OCI-LY7 (cell line): ENCODE measurements at regions not wholly inside any gene's neighbourhood (a gene's known extent, or its start where the extent isn't known, plus 50 kb on each side); places are given as distances from the start of the nearest gene placed in this dataset.
"Not testable (repeated sequence)": the region's sequence is repeated elsewhere in the genome, so short reads cannot be mapped to it uniquely, and the experiment has no call there.

ENCODE experiments used
- BruUV-seq: library from RNA; stranded (reverse); fragments of 400-500 nt; replicated peaks from 2 replicates; lab custom pipeline; 2021; lab: Mats Ljungman, UMichigan
- CTCF ChIA-PET: fragments of 300-600 bp; sonication (Branson Sonifier 250); formaldehyde crosslinking; loops from one replicate; lab custom pipeline; 2022; ENCODE audit warnings: antibody characterized with exemption; ENCODE audit not compliant: unreplicated experiment; lab: Charles Lee
- POLR2A ChIA-PET: fragments of 300-600 bp; sonication (Branson Sonifier 250); formaldehyde crosslinking; loops from one replicate; lab custom pipeline; 2022; ENCODE audit warnings: antibody characterized with exemption; lab: Charles Lee
- DNase-seq: peaks from one replicate; pipeline ENCODE4 v3.0.0-alpha.2; 2015; ENCODE audit warnings: low spot score
- H2AFZ ChIP-seq: fragments of 200-600 bp; sonication (generic), shearing (Covaris generic); 2 replicates; pipeline ENCODE4 v1.6.1; 2014; ENCODE audit warnings: mild to moderate bottlenecking, antibody characterized with exemption, low read length, moderate library complexity
- H3K27ac ChIP-seq: fragments of 200-600 bp; sonication (generic); 2 replicates; pipeline ENCODE4 v1.5.1; 2014; ENCODE audit warnings: mixed run types, low read depth, mild to moderate bottlenecking, moderate library complexity, low read length, inconsistent platforms; ENCODE audit not compliant: poor library complexity, severe bottlenecking
- H3K36me3 ChIP-seq: fragments of 200-600 bp; sonication (generic); 2 replicates; pipeline ENCODE4 v1.6.1; 2014; ENCODE audit warnings: mild to moderate bottlenecking, antibody characterized with exemption, low read length, moderate library complexity, mixed read lengths; ENCODE audit not compliant: insufficient read depth
- H3K4me1 ChIP-seq: fragments of 200-600 bp; sonication (generic); 2 replicates; pipeline ENCODE4 v1.5.1; 2014; ENCODE audit warnings: mild to moderate bottlenecking, low read length; ENCODE audit not compliant: insufficient read depth, poor library complexity, severe bottlenecking
- H3K4me2 ChIP-seq: fragments of 200-600 bp; sonication (generic); 2 replicates; pipeline ENCODE4 v1.6.1; 2014; ENCODE audit warnings: mild to moderate bottlenecking, low read length
- H3K4me3 ChIP-seq: fragments of 200-600 bp; sonication (generic); 2 replicates; pipeline ENCODE4 v1.5.1; 2014; ENCODE audit warnings: mild to moderate bottlenecking, low read depth, low read length; ENCODE audit not compliant: poor library complexity, severe bottlenecking
- H3K79me2 ChIP-seq: fragments of 200-600 bp; sonication (generic); 2 replicates; pipeline ENCODE4 v1.6.1; 2016; ENCODE audit warnings: low read depth, mild to moderate bottlenecking, low read length, moderate library complexity, mixed read lengths; ENCODE audit not compliant: insufficient read depth
- H3K9me2 ChIP-seq: fragments of 200-600 bp; sonication (generic); 2 replicates; pipeline ENCODE4 v1.6.1; 2016; ENCODE audit warnings: mild to moderate bottlenecking, low read length, mixed read lengths; ENCODE audit not compliant: insufficient read depth
- H3K9me3 ChIP-seq: fragments of 200-600 bp; sonication (generic); 2 replicates; pipeline ENCODE4 v1.6.1; 2014; ENCODE audit warnings: mild to moderate bottlenecking, mixed run types, low read length, mixed read lengths
- H4K20me1 ChIP-seq: fragments of 200-600 bp; sonication (generic); 2 replicates; pipeline ENCODE4 v1.6.1; 2014; ENCODE audit warnings: mild to moderate bottlenecking, antibody characterized with exemption, low read length, moderate library complexity, mixed read lengths; ENCODE audit not compliant: insufficient read depth
- EZH2phosphoT487 ChIP-seq: fragments of 200-600 bp; sonication (generic); IDR thresholded peaks from 2 replicates; pipeline ENCODE4 v1.6.1; 2018; ENCODE audit warnings: low read depth, borderline replicate concordance, mild to moderate bottlenecking, mixed run types, antibody characterized with exemption, low read length, moderate library complexity, mixed read lengths
- intact Hi-C: fragments of 100-400 bp; cut with micrococcal nuclease; formaldehyde crosslinking; loops from one replicate; pipeline ENCODE4 v1.10.0; 2022; ENCODE audit not compliant: unreplicated experiment
- TF ChIP-seq, protein P1 (sequence below): fragments of 200-600 bp; sonication (generic); conservative IDR thresholded peaks from 2 replicates; pipeline ENCODE4 v1.5.1; 2014; ENCODE audit warnings: mild to moderate bottlenecking, antibody characterized with exemption, low read length, moderate library complexity, mixed read lengths

DNA sequence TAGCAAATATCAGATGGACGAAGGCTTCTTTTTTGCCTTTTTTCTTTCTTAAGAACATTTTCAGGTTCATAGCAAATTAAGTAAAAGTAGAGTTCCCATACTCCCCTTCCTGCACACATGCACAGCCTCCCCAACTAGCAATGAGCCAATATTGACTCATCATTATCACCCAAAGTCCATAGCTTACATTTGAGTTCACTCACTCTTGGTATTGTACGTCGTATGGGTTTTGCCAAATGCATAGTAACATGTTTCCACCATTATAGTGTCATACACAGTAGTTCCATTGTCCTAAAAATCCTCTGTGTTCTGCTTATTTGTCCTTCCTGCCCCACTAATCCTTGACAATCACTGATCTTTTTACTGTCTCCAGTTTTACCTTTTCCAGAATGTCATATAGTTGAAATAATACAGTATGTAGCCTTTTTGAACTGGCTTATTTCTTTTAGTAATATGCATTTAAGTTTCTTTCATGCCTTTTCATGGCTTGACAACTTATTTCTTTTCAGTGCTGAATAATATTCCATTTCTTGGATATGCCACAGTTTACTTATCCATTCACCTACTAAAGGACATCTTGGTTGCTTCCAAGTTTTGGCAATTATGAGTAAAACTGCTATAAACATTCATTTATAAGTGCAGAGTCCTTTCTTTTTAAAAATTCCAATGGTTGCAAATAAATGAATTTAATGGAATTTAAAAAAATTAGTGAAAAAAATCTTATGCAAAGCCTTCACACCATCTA lies 242.1 kb downstream of the ISL1 start:
- CTCF ChIA-PET, result no interaction called here
- intact Hi-C loops, result no loop called here
- no peaks in the 10 kb centered on the region for H3K4me1 ChIP-seq
- no peak for DNase-seq
- no TSS peak for BruUV-seq
- no peak overlapping the region for H3K27ac ChIP-seq
- no peak overlapping the region for H3K4me3 ChIP-seq
- H2AFZ ChIP-seq, result no peak overlapping the region
- H3K9me2 ChIP-seq, result no peaks in the 10 kb centered on the region
- H3K36me3 ChIP-seq, result no peaks in the 10 kb centered on the region
- POLR2A ChIA-PET, result no interaction called here
- no peak overlapping the region for H3K4me2 ChIP-seq
- no peak for TF ChIP-seq EZH2phosphoT487
- TF ChIP-seq, protein P1, sequence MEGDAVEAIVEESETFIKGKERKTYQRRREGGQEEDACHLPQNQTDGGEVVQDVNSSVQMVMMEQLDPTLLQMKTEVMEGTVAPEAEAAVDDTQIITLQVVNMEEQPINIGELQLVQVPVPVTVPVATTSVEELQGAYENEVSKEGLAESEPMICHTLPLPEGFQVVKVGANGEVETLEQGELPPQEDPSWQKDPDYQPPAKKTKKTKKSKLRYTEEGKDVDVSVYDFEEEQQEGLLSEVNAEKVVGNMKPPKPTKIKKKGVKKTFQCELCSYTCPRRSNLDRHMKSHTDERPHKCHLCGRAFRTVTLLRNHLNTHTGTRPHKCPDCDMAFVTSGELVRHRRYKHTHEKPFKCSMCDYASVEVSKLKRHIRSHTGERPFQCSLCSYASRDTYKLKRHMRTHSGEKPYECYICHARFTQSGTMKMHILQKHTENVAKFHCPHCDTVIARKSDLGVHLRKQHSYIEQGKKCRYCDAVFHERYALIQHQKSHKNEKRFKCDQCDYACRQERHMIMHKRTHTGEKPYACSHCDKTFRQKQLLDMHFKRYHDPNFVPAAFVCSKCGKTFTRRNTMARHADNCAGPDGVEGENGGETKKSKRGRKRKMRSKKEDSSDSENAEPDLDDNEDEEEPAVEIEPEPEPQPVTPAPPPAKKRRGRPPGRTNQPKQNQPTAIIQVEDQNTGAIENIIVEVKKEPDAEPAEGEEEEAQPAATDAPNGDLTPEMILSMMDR, result no peak
- H4K20me1 ChIP-seq, result no peaks in the 10 kb centered on the region
- H3K79me2 ChIP-seq, result no peaks in the 10 kb centered on the region
- H3K9me3 ChIP-seq, result no peaks in the 10 kb centered on the region

DNA sequence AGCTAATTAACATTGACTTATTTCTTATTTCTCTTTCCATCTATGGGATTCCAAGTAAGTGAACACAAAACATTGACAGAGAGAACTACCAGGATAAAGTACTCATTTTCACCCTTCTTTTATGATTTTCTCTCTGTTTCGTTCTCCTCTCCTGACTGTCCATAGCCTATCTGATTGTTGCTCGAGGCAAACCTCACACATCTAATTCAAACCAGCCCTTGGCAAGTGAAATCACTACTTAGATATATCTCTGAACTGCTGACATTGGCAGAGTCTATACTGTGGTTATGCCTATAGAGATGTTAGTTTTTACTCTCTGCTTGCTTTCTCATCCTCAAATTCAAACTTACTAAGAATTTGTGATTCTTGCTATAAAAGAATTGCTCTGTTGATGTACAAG lies 248.8 kb downstream of the ISL1 start:
- no peaks in the 10 kb centered on the region for H3K4me1 ChIP-seq
- no peaks in the 10 kb centered on the region for H4K20me1 ChIP-seq
- DNase-seq, result no peak
- H3K4me2 ChIP-seq, result no peak overlapping the region
- CTCF ChIA-PET, result no interaction called here
- POLR2A ChIA-PET, result interaction anchor here (0.5 kb wide), 1 partner anchor 1849 kb away, joined by 5 read pairs; no protein-coding TSS in a partner anchor
- H3K79me2 ChIP-seq, result no peaks in the 10 kb centered on the region
- no peak overlapping the region for H2AFZ ChIP-seq
- intact Hi-C loops, result no loop called here
- no peak overlapping the region for H3K27ac ChIP-seq
- BruUV-seq, result no TSS peak
- H3K9me3 ChIP-seq, result no peaks in the 10 kb centered on the region
- no peaks in the 10 kb centered on the region for H3K9me2 ChIP-seq
- H3K36me3 ChIP-seq, result no peaks in the 10 kb centered on the region
- TF ChIP-seq, protein P1, result no peak
- no peak for TF ChIP-seq EZH2phosphoT487
- H3K4me3 ChIP-seq, result no peak overlapping the region

DNA sequence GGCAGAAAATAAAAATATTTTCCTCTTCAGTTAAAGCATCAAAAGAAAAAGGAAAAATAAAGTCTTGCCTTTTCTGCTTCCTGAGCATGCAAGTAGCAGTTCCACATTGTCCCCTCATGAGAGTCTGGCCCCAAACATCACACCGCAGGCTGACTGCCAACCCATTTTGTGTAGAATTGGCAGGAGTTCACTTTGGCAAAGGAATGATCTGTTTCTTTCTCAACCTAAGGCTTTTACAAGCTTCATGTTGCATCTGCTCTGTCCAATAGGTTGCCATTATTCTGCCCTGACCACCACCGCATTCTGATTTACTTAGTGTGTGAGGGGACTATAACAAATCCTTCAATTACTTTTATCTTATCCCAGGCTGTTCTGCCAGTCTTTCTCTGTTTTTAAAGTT lies 249.5 kb downstream of the ISL1 start:
- H3K4me2 ChIP-seq, result no peak overlapping the region
- H3K9me3 ChIP-seq, result no peaks in the 10 kb centered on the region
- no TSS peak for BruUV-seq
- H3K27ac ChIP-seq, result no peak overlapping the region
- no peaks in the 10 kb centered on the region for H3K4me1 ChIP-seq
- intact Hi-C loops, result no loop called here
- TF ChIP-seq, protein P1, result no peak
- TF ChIP-seq EZH2phosphoT487, result no peak
- ChIA-PET CTCF (no interaction called here), POLR2A (no interaction called here)
- H2AFZ ChIP-seq, result no peak overlapping the region
- H3K4me3 ChIP-seq, result no peak overlapping the region
- no peaks in the 10 kb centered on the region for H3K36me3 ChIP-seq
- H3K9me2 ChIP-seq, result no peaks in the 10 kb centered on the region
- H4K20me1 ChIP-seq, result no peaks in the 10 kb centered on the region
- DNase-seq, result no peak
- H3K79me2 ChIP-seq, result no peaks in the 10 kb centered on the region

DNA sequence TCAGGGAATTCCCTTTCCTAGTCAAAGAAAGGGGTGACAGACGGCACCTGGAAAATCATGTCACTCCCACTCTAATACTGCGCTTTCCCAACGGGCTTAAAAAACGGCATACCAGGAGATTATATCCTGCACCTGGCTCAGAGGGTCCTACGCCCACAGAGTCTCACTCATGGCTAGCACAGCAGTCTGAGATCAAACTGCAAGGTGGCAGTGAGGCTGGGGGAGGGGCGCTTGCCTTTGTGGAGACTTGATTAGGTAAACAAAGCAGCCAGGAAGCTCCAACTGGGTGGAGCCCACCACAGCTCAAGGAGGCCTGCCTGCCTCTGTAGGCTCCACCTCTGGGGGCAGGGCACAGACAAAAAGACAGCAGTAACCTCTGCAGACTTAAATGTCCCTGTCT lies 253.7 kb downstream of the ISL1 start:
- H3K4me2 ChIP-seq, POLR2A ChIA-PET, H3K4me3 ChIP-seq, H4K20me1 ChIP-seq, H3K27ac ChIP-seq, BruUV-seq, intact Hi-C loops, H2AFZ ChIP-seq, H3K79me2 ChIP-seq, H3K9me2 ChIP-seq, H3K9me3 ChIP-seq, H3K4me1 ChIP-seq, CTCF ChIA-PET, DNase-seq, H3K36me3 ChIP-seq: not testable (repeated sequence)
